ENCODE measurements at regions not wholly inside any gene's neighbourhood (a gene's known extent, or its start where the extent isn't known, plus 50 kb on each side); places are given as distances from the start of the nearest gene placed in this dataset.

DNA sequence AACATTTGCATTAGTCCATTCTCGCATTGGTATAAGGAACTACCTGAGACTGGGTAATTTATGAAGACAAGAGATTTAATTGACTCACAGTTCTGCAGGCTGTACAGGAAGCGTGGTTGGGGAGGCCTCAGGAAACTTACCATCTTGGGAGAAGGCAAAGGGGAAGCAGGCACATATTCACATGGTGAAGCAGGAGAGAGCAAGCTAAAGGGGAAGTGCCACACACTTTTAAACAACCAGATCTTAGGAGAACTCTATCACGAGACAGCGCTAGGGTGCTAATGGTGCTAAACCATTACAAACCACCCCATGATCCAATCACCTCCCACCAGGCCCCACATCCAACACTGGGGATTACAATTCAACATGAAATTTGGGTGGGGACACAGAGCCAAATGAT lies 201.7 kb upstream of the MGAT5 start:
- TF ChIP-seq, protein P1, sequence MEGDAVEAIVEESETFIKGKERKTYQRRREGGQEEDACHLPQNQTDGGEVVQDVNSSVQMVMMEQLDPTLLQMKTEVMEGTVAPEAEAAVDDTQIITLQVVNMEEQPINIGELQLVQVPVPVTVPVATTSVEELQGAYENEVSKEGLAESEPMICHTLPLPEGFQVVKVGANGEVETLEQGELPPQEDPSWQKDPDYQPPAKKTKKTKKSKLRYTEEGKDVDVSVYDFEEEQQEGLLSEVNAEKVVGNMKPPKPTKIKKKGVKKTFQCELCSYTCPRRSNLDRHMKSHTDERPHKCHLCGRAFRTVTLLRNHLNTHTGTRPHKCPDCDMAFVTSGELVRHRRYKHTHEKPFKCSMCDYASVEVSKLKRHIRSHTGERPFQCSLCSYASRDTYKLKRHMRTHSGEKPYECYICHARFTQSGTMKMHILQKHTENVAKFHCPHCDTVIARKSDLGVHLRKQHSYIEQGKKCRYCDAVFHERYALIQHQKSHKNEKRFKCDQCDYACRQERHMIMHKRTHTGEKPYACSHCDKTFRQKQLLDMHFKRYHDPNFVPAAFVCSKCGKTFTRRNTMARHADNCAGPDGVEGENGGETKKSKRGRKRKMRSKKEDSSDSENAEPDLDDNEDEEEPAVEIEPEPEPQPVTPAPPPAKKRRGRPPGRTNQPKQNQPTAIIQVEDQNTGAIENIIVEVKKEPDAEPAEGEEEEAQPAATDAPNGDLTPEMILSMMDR (IDR thresholded peaks at IDR 0.05): no peak
- TF ChIP-seq POLR2A (IDR thresholded peaks at IDR 0.05): no peak
